HCT116 (cell line): ENCODE measurements at regions not wholly inside any gene's neighbourhood (a gene's known extent, or its start where the extent isn't known, plus 50 kb on each side); places are given as distances from the start of the nearest gene placed in this dataset.

Source experiments
- ATAC-seq: fragments of 200-7000 bp; cut with Tn5 transposase; 2 replicates; pipeline ENCODE4 v1.9.1; 2020; ENCODE audit warnings: mild to moderate bottlenecking, moderate library complexity
- BruUV-seq: library from RNA; stranded (reverse); fragments of 400-500 nt; replicated peaks from 2 replicates; lab custom pipeline; 2021; lab: Mats Ljungman, UMichigan
- CTCF ChIA-PET: fragments of 300-600 bp; sonication (Branson Sonifier 250); formaldehyde crosslinking; loops from one replicate; lab custom pipeline; 2021; ENCODE audit warnings: antibody characterized with exemption; lab: Charles Lee
- POLR2A ChIA-PET: fragments of 300-600, 350-600 bp; sonication (Branson Sonifier 250); formaldehyde crosslinking; loops from one replicate; lab custom pipeline; 2021; ENCODE audit warnings: antibody characterized with exemption; lab: Charles Lee
- RAD21 ChIA-PET, 2 experiments: fragments of 300-600 bp; sonication (Branson Sonifier 250); formaldehyde crosslinking; loops; one replicate each; lab custom pipeline; 2023; ENCODE audit warnings: low total read pairs in 2 of 2; ENCODE audit not compliant: uncharacterized antibody in 2 of 2, unreplicated experiment in 2 of 2, low non-redundant PET in 1 of 2; lab: Charles Lee
- DNase-seq: peaks from one replicate; pipeline ENCODE4 v3.0.0-alpha.2; 2010; ENCODE audit warnings: low read depth, low spot score
- H2AFZ ChIP-seq: fragments of 200-600 bp; shearing (Covaris generic), sonication (generic); 2 replicates; pipeline ENCODE4 v1.6.1; 2017; ENCODE audit warnings: low read depth, mixed run types, mixed read lengths, antibody characterized with exemption, low read length; ENCODE audit not compliant: poor library complexity, severe bottlenecking
- H3K27ac ChIP-seq: 2 replicates; pipeline ENCODE4 v1.5.1; 2012; ENCODE audit warnings: low read depth, low read length
- H3K27me3 ChIP-seq: fragments of 200-600 bp; sonication (generic); 2 replicates; pipeline ENCODE4 v1.6.1; 2016; ENCODE audit warnings: mixed run types, low read length, mixed read lengths; ENCODE audit not compliant: insufficient read depth
- H3K36me3 ChIP-seq, 2 experiments: fragments of 200-500 bp in 1 of 2; fragments of 200-600 bp in 1 of 2; sonication (Bioruptor generic) in 1 of 2; sonication (generic) in 1 of 2; 2 replicates each; pipeline versions ENCODE4 v1.5.1 to v1.6.1; 2014 to 2016; ENCODE audit warnings: low read length in 2 of 2, inconsistent platforms in 1 of 2, mixed read lengths in 1 of 2, mixed run types in 1 of 2; ENCODE audit not compliant: insufficient read depth in 2 of 2, control insufficient read depth in 1 of 2
- H3K4me1 ChIP-seq, 2 experiments: fragments of 200-600 bp in 1 of 2; sonication (generic) in 1 of 2; 2 replicates each; pipeline versions ENCODE4 v1.5.1 to v1.6.1; 2012 to 2017; ENCODE audit warnings: low read length in 2 of 2, inconsistent platforms in 1 of 2, mild to moderate bottlenecking in 1 of 2, mixed read lengths in 1 of 2, mixed run types in 1 of 2, moderate library complexity in 1 of 2; ENCODE audit not compliant: insufficient read depth in 2 of 2, control insufficient read depth in 1 of 2
- H3K4me2 ChIP-seq: fragments of 200-600 bp; sonication (generic); 2 replicates; pipeline ENCODE4 v1.6.1; 2017; ENCODE audit warnings: mixed run types, low read length, mixed read lengths
- H3K4me3 ChIP-seq, 2 experiments: fragments of 200-600 bp in 1 of 2; sonication (generic) in 1 of 2; replicated peaks in 1 of 2; 2 replicates each; pipeline ENCODE4 v1.5.1; 2011 to 2016; ENCODE audit warnings: low read length in 2 of 2, control low read depth in 1 of 2, low read depth in 1 of 2, mild to moderate bottlenecking in 1 of 2, mixed read lengths in 1 of 2, mixed run types in 1 of 2
- H3K79me2 ChIP-seq: fragments of 200-600 bp; sonication (generic); 2 replicates; pipeline ENCODE4 v1.6.1; 2017; ENCODE audit warnings: mild to moderate bottlenecking, mixed run types, low read length, moderate library complexity, mixed read lengths; ENCODE audit not compliant: insufficient read depth
- H3K9ac ChIP-seq: fragments of 200-600 bp; sonication (generic); 2 replicates; pipeline ENCODE4 v1.6.1; 2016; ENCODE audit warnings: low read length, mixed read lengths
- H3K9me2 ChIP-seq: fragments of 200-600 bp; sonication (generic), shearing (Covaris generic); 2 replicates; pipeline ENCODE4 v1.6.1; 2017; ENCODE audit warnings: mixed run types, mild to moderate bottlenecking, moderate library complexity; ENCODE audit not compliant: insufficient read depth
- H3K9me3 ChIP-seq, 2 experiments: fragments of 200-500 bp in 1 of 2; fragments of 200-600 bp in 1 of 2; sonication (Bioruptor generic) in 1 of 2; sonication (generic) in 1 of 2; 2 replicates each; pipeline ENCODE4 v1.6.1; 2014 to 2017; ENCODE audit warnings: low read length in 2 of 2, mixed read lengths in 2 of 2, inconsistent platforms in 1 of 2, low read depth in 1 of 2, mild to moderate bottlenecking in 1 of 2, mixed run types in 1 of 2, moderate library complexity in 1 of 2; ENCODE audit not compliant: control insufficient read depth in 1 of 2, insufficient read depth in 1 of 2
- H4K20me1 ChIP-seq: fragments of 200-600 bp; sonication (generic), shearing (Covaris generic); 2 replicates; pipeline ENCODE4 v1.6.1; 2017; ENCODE audit warnings: mixed run types, mild to moderate bottlenecking, moderate library complexity; ENCODE audit not compliant: insufficient read depth
- EZH2 ChIP-seq: fragments of 200-600 bp; sonication (generic); IDR thresholded peaks from 2 replicates; pipeline ENCODE4 v1.6.1; 2017; ENCODE audit warnings: antibody characterized with exemption, mixed run types
- FOSL1 ChIP-seq: IDR thresholded peaks from 2 replicates; pipeline ENCODE4 v1.6.1; 2012; ENCODE audit warnings: low read depth
- POLR2A ChIP-seq: IDR thresholded peaks from 2 replicates; pipeline ENCODE4 v1.7.0; 2011; ENCODE audit warnings: borderline replicate concordance; ENCODE audit not compliant: insufficient read depth, insufficient read length; ENCODE audit errors: extremely low read depth
- YY1 ChIP-seq: IDR thresholded peaks from 2 replicates; pipeline ENCODE4 v1.6.1; 2011; ENCODE audit warnings: low read length, low read depth, moderate library complexity, mild to moderate bottlenecking; ENCODE audit not compliant: insufficient replicate concordance; ENCODE audit errors: extremely low read depth
- ZFX ChIP-seq: fragments of 450-650 bp; IDR thresholded peaks from 2 replicates; pipeline ENCODE4 v1.6.1; 2017
- intact Hi-C: fragments of 100-400 bp; cut with micrococcal nuclease; formaldehyde crosslinking; loops from 2 replicates; pipeline ENCODE4 v1.10.0; 2022
- TF ChIP-seq, protein P1 (sequence below): IDR thresholded peaks from 2 replicates; pipeline ENCODE4 v1.6.1; 2011; ENCODE audit warnings: mild to moderate bottlenecking, low read length, moderate library complexity; ENCODE audit not compliant: insufficient replicate concordance; ENCODE audit errors: extremely low read depth

DNA sequence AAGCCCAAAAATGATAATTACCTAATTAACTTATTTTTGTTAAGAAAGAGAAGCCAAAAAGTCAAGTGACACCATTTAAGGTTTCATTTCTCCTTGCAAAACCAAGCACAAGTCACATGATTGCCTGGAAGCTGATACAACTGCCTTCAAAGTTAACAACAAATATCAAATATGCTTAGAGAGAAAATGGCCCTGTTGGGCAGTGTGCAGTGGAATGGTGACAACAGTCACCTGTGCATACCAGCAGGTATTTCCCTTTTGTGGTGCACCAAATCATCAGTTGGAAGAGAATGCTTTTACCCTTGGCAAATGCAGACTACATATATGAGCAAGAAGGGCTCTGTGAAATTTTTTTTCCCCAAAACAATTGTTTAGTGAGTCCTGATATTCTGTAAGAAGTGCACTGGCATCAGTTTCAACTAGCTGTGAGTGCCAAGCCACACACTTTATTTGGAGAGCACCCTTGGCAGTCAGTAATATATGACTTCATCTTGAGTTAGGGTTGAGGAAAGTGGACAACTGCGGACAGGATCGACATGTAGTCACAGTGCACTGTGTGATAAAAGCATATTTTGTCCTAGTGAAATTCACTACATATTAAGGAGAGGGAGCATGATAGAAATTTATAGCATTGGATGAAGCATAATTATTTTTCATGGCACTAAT is 74.9 kb upstream of the DOCK10 start:
- H3K9me2 ChIP-seq: no peaks in the 10 kb centered on the region
- ChIA-PET CTCF (interaction anchor here (1.8 kb wide), 1 partner anchor 548 kb away, joined by 3 read pairs; no protein-coding TSS in a partner anchor), RAD21 (no interaction called here), POLR2A (no interaction called here)
- H3K79me2 ChIP-seq: no peaks in the 10 kb centered on the region
- H3K36me3 ChIP-seq: no peaks in the 10 kb centered on the region
- H3K9me3 ChIP-seq: no peaks in the 10 kb centered on the region
- no peak overlapping the region for H3K9ac ChIP-seq
- intact Hi-C loops: no loop called here
- H3K4me2 ChIP-seq: no peak overlapping the region
- ATAC-seq (no peak), DNase-seq (no peak)
- H3K27ac ChIP-seq: no peak overlapping the region
- no peaks in the 10 kb centered on the region for H4K20me1 ChIP-seq
- H2AFZ ChIP-seq: no peak overlapping the region
- no peak for TF ChIP-seq EZH2
- TF ChIP-seq, all 23 proteins: peak for 0
- peaks cover 0 to 6% of the 10 kb centered on the region in 2 experiments; a peak in 2 of 4 replicates for H3K4me1 ChIP-seq
- no peak overlapping the region for H3K4me3 ChIP-seq
- H3K27me3 ChIP-seq: no peaks in the 10 kb centered on the region
- BruUV-seq: no TSS peak

DNA sequence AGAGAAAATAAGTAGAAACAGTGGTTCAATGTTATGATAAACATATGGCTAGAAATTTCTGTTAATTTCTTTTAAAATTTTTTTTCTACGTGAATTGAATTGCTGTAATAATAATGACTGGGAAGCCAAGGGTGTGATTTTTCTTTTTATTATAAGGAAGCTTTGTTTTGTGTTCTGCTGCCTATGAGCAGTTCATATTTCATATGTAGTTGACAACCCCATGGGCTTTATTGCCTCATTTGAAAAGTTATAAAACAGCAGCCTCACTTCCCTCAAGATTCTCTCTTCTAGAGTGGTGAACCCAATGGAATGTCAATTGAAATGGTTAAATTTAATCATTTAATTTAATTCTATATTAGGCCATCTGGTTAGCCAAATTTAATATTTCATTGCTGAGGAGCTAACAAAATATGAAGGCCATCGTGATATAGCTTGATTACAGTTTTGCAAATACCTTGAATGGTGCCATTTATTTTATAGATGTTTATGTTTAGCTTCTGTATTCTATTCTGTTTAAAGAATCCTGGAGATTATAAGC is 72.6 kb upstream of the DOCK10 start:
- Histone ChIP-seq H3K4me2 (no peak overlapping the region), H4K20me1 (no peaks in the 10 kb centered on the region), H3K4me3 (no peak overlapping the region), H3K9ac (no peak overlapping the region), H2AFZ (no peak overlapping the region), H3K79me2 (no peaks in the 10 kb centered on the region), H3K36me3 (no peaks in the 10 kb centered on the region), H3K27ac (no peak overlapping the region), H3K4me1 (peaks cover 0 to under 1% of the 10 kb centered on the region in 2 experiments; a peak in 1 of 4 replicates), H3K9me2 (no peaks in the 10 kb centered on the region), H3K9me3 (no peaks in the 10 kb centered on the region), H3K27me3 (no peaks in the 10 kb centered on the region)
- TF ChIP-seq POLR2A (no peak), FOSL1 (no peak), ZFX (no peak), YY1 (no peak), EZH2 (no peak)
- TF ChIP-seq, protein P1, sequence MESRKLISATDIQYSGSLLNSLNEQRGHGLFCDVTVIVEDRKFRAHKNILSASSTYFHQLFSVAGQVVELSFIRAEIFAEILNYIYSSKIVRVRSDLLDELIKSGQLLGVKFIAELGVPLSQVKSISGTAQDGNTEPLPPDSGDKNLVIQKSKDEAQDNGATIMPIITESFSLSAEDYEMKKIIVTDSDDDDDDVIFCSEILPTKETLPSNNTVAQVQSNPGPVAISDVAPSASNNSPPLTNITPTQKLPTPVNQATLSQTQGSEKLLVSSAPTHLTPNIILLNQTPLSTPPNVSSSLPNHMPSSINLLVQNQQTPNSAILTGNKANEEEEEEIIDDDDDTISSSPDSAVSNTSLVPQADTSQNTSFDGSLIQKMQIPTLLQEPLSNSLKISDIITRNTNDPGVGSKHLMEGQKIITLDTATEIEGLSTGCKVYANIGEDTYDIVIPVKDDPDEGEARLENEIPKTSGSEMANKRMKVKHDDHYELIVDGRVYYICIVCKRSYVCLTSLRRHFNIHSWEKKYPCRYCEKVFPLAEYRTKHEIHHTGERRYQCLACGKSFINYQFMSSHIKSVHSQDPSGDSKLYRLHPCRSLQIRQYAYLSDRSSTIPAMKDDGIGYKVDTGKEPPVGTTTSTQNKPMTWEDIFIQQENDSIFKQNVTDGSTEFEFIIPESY: no peak
- intact Hi-C loops: no loop called here
- no TSS peak for BruUV-seq
- DNase-seq (no peak), ATAC-seq (no peak)
- ChIA-PET POLR2A (no interaction called here), RAD21 (no interaction called here), CTCF (no interaction called here)
